Adrenal gland (tissue), 9 donors: ENCODE measurements at regions not wholly inside any gene's neighbourhood (a gene's known extent, or its start where the extent isn't known, plus 50 kb on each side); places are given as distances from the start of the nearest gene placed in this dataset.
"Not testable (repeated sequence)": the region's sequence is repeated elsewhere in the genome, so short reads cannot be mapped to it uniquely, and the experiment has no call there.

Experiments
- DNase-seq, 7 donors: peaks; one replicate each; pipeline ENCODE4 v3.0.0-alpha.2; 2019 to 2020
- H3K27ac ChIP-seq, 5 donors: fragments of 200-600 bp; sonication (generic) in 4 of 5; 1 replicate in 3 of 5; 2 replicates in 2 of 5; pipeline versions ENCODE4 v1.5.1 to v1.8.0; 2016 to 2020; ENCODE audit warnings: mild to moderate bottlenecking in 1 of 5
- H3K27me3 ChIP-seq: fragments of 200-600 bp; 2 replicates; pipeline ENCODE4 v1.8.0; 2021
- H3K36me3 ChIP-seq, 2 donors: fragments of 200-600 bp; replicated peaks in 1 of 2; 1 replicate in 1 of 2; 2 replicates in 1 of 2; pipeline versions ENCODE4 v1.5.1 to v1.8.0; 2018 to 2022
- H3K4me1 ChIP-seq, 2 donors: fragments of 200-600 bp; replicated peaks in 1 of 2; 1 replicate in 1 of 2; 2 replicates in 1 of 2; pipeline versions ENCODE4 v1.5.1 to v1.8.0; 2018 to 2021
- H3K4me3 ChIP-seq, 4 donors: fragments of 200-600 bp; sonication (generic) in 3 of 4; one replicate each; pipeline ENCODE4 v1.5.1; 2016 to 2018
- H3K9me3 ChIP-seq, 3 donors: fragments of 200-600 bp; sonication (generic) in 1 of 3; replicated peaks in 1 of 3; 1 replicate in 2 of 3; 2 replicates in 1 of 3; pipeline versions ENCODE4 v1.5.1 to v1.8.0; 2016 to 2021
- CTCF ChIP-seq, 6 experiments: fragments of 450-650 bp in 4 of 6; fragments of 200-600 bp in 2 of 6; sonication (generic) in 1 of 6; IDR thresholded peaks; 1 replicate in 5 of 6; 2 replicates in 1 of 6; pipeline versions ENCODE4 v1.5.1 to v1.8.0; 2016 to 2021; ENCODE audit warnings: antibody characterized with exemption in 6 of 6, mild to moderate bottlenecking in 2 of 6, moderate library complexity in 1 of 6
- POLR2A ChIP-seq, 2 donors: fragments of 450-650 bp; IDR thresholded peaks; one replicate each; pipeline ENCODE4 v1.6.1; 2017; ENCODE audit warnings: antibody characterized with exemption in 2 of 2, mild to moderate bottlenecking in 2 of 2, moderate library complexity in 1 of 2
- WGBS, 4 donors: extraction: QIAGEN DNeasy Blood & Tissue Kit in 2 of 4; methylation state at CpG; one replicate each; pipeline versions ENCODE4 v1.1.5 to v1.1.7; 2013 to 2017; 5-methylcytosine and 5-hydroxymethylcytosine counted together
- intact Hi-C, 2 donors: fragments of 100-400 bp; cut with DNase I; formaldehyde crosslinking; loops; one replicate each; pipeline versions ENCODE4 v1.14.1 to v1.15.0; 2022 to 2023
- donor health status: healthy with polysubstance abuse.
- donor health status: Bipolar disorder and iron deficiency.
- donor health status: DM: yes; HTN: yes; CAD: no.
- donor health status: DM: no; HTN: no; CAD: no.
- donor health status: DM: no; HTN: no; CAD: no.

GRCh38 chr9:105119156-105119555 lies 125.3 kb upstream of the SLC44A1 start:
- H3K4me3 ChIP-seq, result no peak overlapping the region
- intact Hi-C loops, result no loop called here
- no peaks in the 10 kb centered on the region for H3K27me3 ChIP-seq
- H3K9me3 ChIP-seq, result no peaks in the 10 kb centered on the region
- no peaks in the 10 kb centered on the region for H3K4me1 ChIP-seq
- WGBS, 4 donors, result 78 to 88% (median 87%) methylated on average over 6 of the region's 6 CpGs
- TF ChIP-seq CTCF (IDR thresholded peaks at IDR 0.05) (no peak), POLR2A (IDR thresholded peaks at IDR 0.05) (no peak)
- H3K27ac ChIP-seq, result no peak overlapping the region
- H3K36me3 ChIP-seq, result no peaks in the 10 kb centered on the region
- DNase-seq, result no peak

- TF ChIP-seq CTCF (IDR thresholded peaks at IDR 0.05) (no peak), POLR2A (IDR thresholded peaks at IDR 0.05) (no peak)
- DNase-seq, result no peak
- no peak overlapping the region for H3K27ac ChIP-seq
- H3K36me3 ChIP-seq, result no peaks in the 10 kb centered on the region
- WGBS, 4 donors, result 80 to 86% (median 83%) methylated on average over 3 of the region's 3 CpGs
- intact Hi-C loops, result no loop called here
- no peaks in the 10 kb centered on the region for H3K9me3 ChIP-seq
- no peaks in the 10 kb centered on the region for H3K27me3 ChIP-seq
- H3K4me1 ChIP-seq, result peaks cover 0 to 2% of the 10 kb centered on the region in 2 donors
- H3K4me3 ChIP-seq, result no peak overlapping the region
Measured at GRCh38 chr9:105121861-105122430, 122.5 kb upstream of the SLC44A1 start.

- H3K27me3 ChIP-seq, DNase-seq, H3K36me3 ChIP-seq, H3K9me3 ChIP-seq, H3K4me3 ChIP-seq, H3K27ac ChIP-seq, intact Hi-C loops: not testable (repeated sequence)
- H3K4me1 ChIP-seq, result peaks cover 0 to 14% of the 10 kb centered on the region in 2 donors
- WGBS, 4 donors, result 90 to 93% (median 91%) methylated on average over 5 of the region's 5 CpGs
Measured at GRCh38 chr9:105124598-105124997, 119.9 kb upstream of the SLC44A1 start.

- Histone ChIP-seq H3K27me3 (no peaks in the 10 kb centered on the region), H3K27ac (no peak overlapping the region), H3K9me3 (no peaks in the 10 kb centered on the region), H3K4me1 (peaks cover 0 to 14% of the 10 kb centered on the region in 2 donors), H3K4me3 (no peak overlapping the region), H3K36me3 (no peaks in the 10 kb centered on the region)
- DNase-seq, result no peak
- intact Hi-C loops, result no loop called here
- TF ChIP-seq POLR2A (IDR thresholded peaks at IDR 0.05) (no peak), CTCF (IDR thresholded peaks at IDR 0.05) (no peak)
- 88 to 96% (median 89%) methylated on average over 1 of the region's 1 CpG for WGBS, 4 donors
Measured at GRCh38 chr9:105126226-105126625, 118.2 kb upstream of the SLC44A1 start.

- DNase-seq, result no peak
- peak overlapping the region in 1 of 5 donors; percentile 3 for H3K27ac ChIP-seq
- intact Hi-C loops, result no loop called here
- H3K27me3 ChIP-seq, result no peaks in the 10 kb centered on the region
- H3K4me3 ChIP-seq, result no peak overlapping the region
- peaks cover 0 to 16% of the 10 kb centered on the region in 2 donors for H3K4me1 ChIP-seq
- 63 to 66% (median 65%) methylated on average over 3 of the region's 3 CpGs for WGBS, 4 donors
- H3K36me3 ChIP-seq, result no peaks in the 10 kb centered on the region
- TF ChIP-seq POLR2A (IDR thresholded peaks at IDR 0.05) (no peak), CTCF (IDR thresholded peaks at IDR 0.05) (no peak)
- no peaks in the 10 kb centered on the region for H3K9me3 ChIP-seq
Measured at GRCh38 chr9:105127863-105128220, 116.6 kb upstream of the SLC44A1 start.
